Common myeloid progenitor, CD34-positive (primary cell): ENCODE measurements at regions not wholly inside any gene's neighbourhood (a gene's known extent, or its start where the extent isn't known, plus 50 kb on each side); places are given as distances from the start of the nearest gene placed in this dataset.
"Not testable (repeated sequence)": the region's sequence is repeated elsewhere in the genome, so short reads cannot be mapped to it uniquely, and the experiment has no call there.

Source experiments
- CTCF ChIA-PET: fragments of 350-600 bp; sonication (Branson Sonifier 250); formaldehyde crosslinking; loops from one replicate; lab custom pipeline; 2021; ENCODE audit warnings: antibody characterized with exemption; lab: Charles Lee
- POLR2A ChIA-PET: fragments of 350-600 bp; sonication (Branson Sonifier 250); formaldehyde crosslinking; loops from one replicate; lab custom pipeline; 2021; ENCODE audit warnings: antibody characterized with exemption; lab: Charles Lee
- DNase-seq, 3 donors: peaks; one replicate each; pipeline versions ENCODE4 v3.0.0 to v3.0.0-alpha.2; 2013
- H3K27ac ChIP-seq, 2 experiments: 1 replicate in 1 of 2; 2 replicates in 1 of 2; pipeline ENCODE4 v1.7.0; 2013; ENCODE audit warnings: inconsistent platforms in 2 of 2, low read length in 2 of 2, mild to moderate bottlenecking in 2 of 2, low read depth in 1 of 2, moderate library complexity in 1 of 2; ENCODE audit not compliant: severe bottlenecking in 2 of 2, insufficient read depth in 1 of 2, poor library complexity in 1 of 2
- H3K27me3 ChIP-seq, 5 experiments: replicated peaks in 2 of 5; 1 replicate in 3 of 5; 2 replicates in 2 of 5; pipeline versions ENCODE4 v1.6.1 to v1.7.0; 2013; ENCODE audit warnings: low read length in 4 of 5, mild to moderate bottlenecking in 2 of 5, moderate library complexity in 2 of 5, inconsistent platforms in 1 of 5; ENCODE audit not compliant: insufficient read depth in 5 of 5, control insufficient read depth in 4 of 5
- H3K36me3 ChIP-seq, 4 experiments: 1 replicate in 2 of 4; 2 replicates in 2 of 4; pipeline versions ENCODE4 v1.6.1 to v1.7.0; 2013; ENCODE audit warnings: low read length in 3 of 4, control low read depth in 1 of 4, mild to moderate bottlenecking in 1 of 4; ENCODE audit not compliant: control insufficient read depth in 4 of 4, insufficient read depth in 4 of 4
- H3K4me1 ChIP-seq, 4 experiments: 1 replicate in 3 of 4; 2 replicates in 1 of 4; pipeline versions ENCODE4 v1.6.1 to v1.7.1; 2013; ENCODE audit warnings: low read length in 3 of 4, mild to moderate bottlenecking in 3 of 4, control low read depth in 1 of 4, inconsistent platforms in 1 of 4, moderate library complexity in 1 of 4; ENCODE audit not compliant: control insufficient read depth in 4 of 4, insufficient read depth in 4 of 4; ENCODE audit errors: control extremely low read depth in 1 of 4
- H3K4me3 ChIP-seq, 7 experiments: 1 replicate in 4 of 7; 2 replicates in 3 of 7; pipeline versions ENCODE4 v1.5.1 to v1.7.0; 2013; ENCODE audit warnings: mild to moderate bottlenecking in 7 of 7, low read length in 6 of 7, moderate library complexity in 6 of 7, inconsistent platforms in 2 of 7, low read depth in 2 of 7, control low read depth in 1 of 7; ENCODE audit not compliant: insufficient read depth in 4 of 7, control insufficient read depth in 1 of 7; ENCODE audit errors: extremely low read depth in 1 of 7
- H3K9me3 ChIP-seq, 5 experiments: 1 replicate in 4 of 5; 2 replicates in 1 of 5; pipeline versions ENCODE4 v1.6.1 to v1.7.1; 2013; ENCODE audit warnings: low read length in 4 of 5, mild to moderate bottlenecking in 2 of 5, inconsistent platforms in 1 of 5, low read depth in 1 of 5, moderate library complexity in 1 of 5; ENCODE audit not compliant: control insufficient read depth in 4 of 5, insufficient read depth in 2 of 5; ENCODE audit errors: control extremely low read depth in 1 of 5
- WGBS: methylation state at CpG from one replicate; pipeline ENCODE4 v1.1.5; 2013; ENCODE audit not compliant: insufficient coverage; 5-methylcytosine and 5-hydroxymethylcytosine counted together

GRCh38 chr12:91743280-91743679 lies 402.4 kb downstream of the BTG1 start:
- H3K4me1 ChIP-seq, result no peaks in the 10 kb centered on the region
- peaks cover 0 to 2% (median 0%) of the 10 kb centered on the region in 5 experiments for H3K9me3 ChIP-seq
- ChIA-PET CTCF (no interaction called here), POLR2A (no interaction called here)
- H3K27me3 ChIP-seq, result no peaks in the 10 kb centered on the region
- no peak for DNase-seq
- H3K4me3 ChIP-seq, result no peak overlapping the region
- 100% methylated on average over 2 of the region's 5 CpGs for WGBS
- no peak overlapping the region for H3K27ac ChIP-seq
- no peaks in the 10 kb centered on the region for H3K36me3 ChIP-seq

DNA sequence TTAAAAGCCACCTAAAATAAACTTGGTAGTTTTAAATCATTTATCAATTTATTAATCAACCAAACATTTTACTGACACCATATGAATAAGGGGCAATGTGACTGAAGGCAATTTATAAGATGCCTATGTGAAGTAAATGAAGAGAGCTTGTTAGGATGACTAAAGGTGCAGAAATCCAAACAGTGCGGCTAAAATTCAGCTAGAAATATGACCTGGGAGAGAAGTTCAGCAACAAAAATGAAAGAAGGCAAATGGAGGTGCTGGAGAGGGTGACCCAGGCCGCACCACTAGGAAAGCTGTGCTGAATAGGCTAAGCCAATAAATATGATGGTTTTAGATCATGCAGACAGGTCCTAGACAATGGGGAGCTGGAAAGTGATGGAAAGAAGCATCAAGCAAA lies 403.7 kb downstream of the BTG1 start:
- H3K9me3 ChIP-seq, result peaks cover 0 to 2% (median 0%) of the 10 kb centered on the region in 5 experiments
- no peak for DNase-seq
- no peak overlapping the region for H3K4me3 ChIP-seq
- POLR2A ChIA-PET, result no interaction called here
- H3K36me3 ChIP-seq, result no peaks in the 10 kb centered on the region
- CTCF ChIA-PET, result no interaction called here
- H3K4me1 ChIP-seq, result no peaks in the 10 kb centered on the region
- no peaks in the 10 kb centered on the region for H3K27me3 ChIP-seq
- H3K27ac ChIP-seq, result no peak overlapping the region
- 100% methylated on average over 2 of the region's 2 CpGs for WGBS

DNA sequence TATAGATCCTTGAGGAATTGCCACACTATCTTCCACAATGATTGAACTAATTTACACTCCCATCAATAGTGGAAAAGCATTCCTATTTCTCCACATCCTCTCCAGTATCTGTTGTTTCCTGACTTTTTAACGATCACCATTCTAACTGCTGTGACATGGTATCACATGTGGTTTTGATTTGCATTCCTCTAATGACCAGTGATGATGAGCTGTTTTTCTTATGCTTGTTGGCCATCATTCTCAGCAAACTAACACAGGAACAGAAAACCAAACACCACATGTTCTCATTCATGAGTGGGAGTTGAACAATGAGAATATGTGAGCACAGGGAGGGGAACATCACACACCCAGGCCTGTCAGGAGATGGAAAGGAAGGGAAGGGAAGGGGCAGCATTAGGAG lies 411.8 kb downstream of the BTG1 start:
- H3K27me3 ChIP-seq, H3K4me3 ChIP-seq, H3K36me3 ChIP-seq, H3K4me1 ChIP-seq, H3K27ac ChIP-seq, CTCF ChIA-PET, DNase-seq, POLR2A ChIA-PET, H3K9me3 ChIP-seq: not testable (repeated sequence)
- WGBS, result 100% methylated on average over 1 of the region's 1 CpG

DNA sequence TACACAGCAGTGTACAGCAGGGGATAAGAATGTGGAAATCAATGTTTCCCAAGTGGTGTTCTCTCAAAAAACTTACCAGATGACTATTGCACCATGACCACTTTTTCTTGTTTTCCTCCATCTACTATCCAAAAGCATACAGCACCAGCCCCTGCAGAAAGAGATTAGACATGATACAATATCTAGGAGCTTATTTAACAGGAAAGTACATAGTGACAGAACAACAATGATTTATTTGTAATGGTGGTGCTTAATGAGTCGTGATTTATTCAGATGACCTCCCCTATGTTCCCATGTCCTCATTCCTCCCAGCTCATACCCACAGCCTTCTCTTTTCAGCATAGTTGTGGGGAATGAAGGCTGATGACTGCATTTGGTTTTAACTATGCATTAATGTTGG lies 413.6 kb downstream of the BTG1 start:
- Histone ChIP-seq H3K4me1 (no peaks in the 10 kb centered on the region), H3K27me3 (no peaks in the 10 kb centered on the region), H3K27ac (no peak overlapping the region), H3K4me3 (no peak overlapping the region), H3K36me3 (no peaks in the 10 kb centered on the region), H3K9me3 (no peaks in the 10 kb centered on the region)
- ChIA-PET POLR2A (no interaction called here), CTCF (no interaction called here)
- WGBS, result no CpG with 5 or more reads among the region's 1 CpG
- DNase-seq, result no peak

GRCh38 chr12:91729543-91729942 lies 416.1 kb downstream of the BTG1 start:
- DNase-seq, result no peak
- H3K27ac ChIP-seq, result no peak overlapping the region
- ChIA-PET CTCF (no interaction called here), POLR2A (no interaction called here)
- no CpG with 5 or more reads among the region's 4 CpGs for WGBS
- no peaks in the 10 kb centered on the region for H3K27me3 ChIP-seq
- no peak overlapping the region for H3K4me3 ChIP-seq
- no peaks in the 10 kb centered on the region for H3K4me1 ChIP-seq
- H3K36me3 ChIP-seq, result no peaks in the 10 kb centered on the region
- no peaks in the 10 kb centered on the region for H3K9me3 ChIP-seq

GRCh38 chr12:91723191-91723590 lies 422.5 kb downstream of the BTG1 start:
- POLR2A ChIA-PET, result no interaction called here
- no peak overlapping the region for H3K27ac ChIP-seq
- CTCF ChIA-PET, result no interaction called here
- H3K36me3 ChIP-seq, result no peaks in the 10 kb centered on the region
- no peak for DNase-seq
- no peaks in the 10 kb centered on the region for H3K4me1 ChIP-seq
- H3K27me3 ChIP-seq, result no peaks in the 10 kb centered on the region
- peaks cover 0 to 1% (median 0%) of the 10 kb centered on the region in 5 experiments for H3K9me3 ChIP-seq
- H3K4me3 ChIP-seq, result no peak overlapping the region

DNA sequence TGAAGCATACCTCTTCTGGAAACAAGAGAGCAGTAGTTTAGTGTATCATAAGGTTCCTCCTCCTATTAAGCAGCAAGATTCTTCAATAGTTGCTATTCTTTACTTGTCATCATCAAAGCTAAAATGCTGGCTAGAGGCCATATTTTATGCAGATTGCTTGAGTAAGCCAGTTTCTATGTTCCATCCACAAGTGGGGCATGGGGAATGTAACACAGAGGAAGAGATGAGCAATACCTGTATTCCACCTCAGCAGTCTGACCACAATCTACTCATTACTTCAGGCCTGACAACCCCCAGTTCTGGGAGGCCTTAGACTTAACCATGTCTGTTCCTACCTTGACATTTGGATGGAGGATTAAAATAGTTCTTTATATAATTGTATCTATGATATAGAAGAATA lies 423.6 kb downstream of the BTG1 start:
- DNase-seq, result no peak
- CTCF ChIA-PET, result no interaction called here
- Histone ChIP-seq H3K4me1 (no peaks in the 10 kb centered on the region), H3K27ac (no peak overlapping the region), H3K4me3 (no peak overlapping the region), H3K36me3 (no peaks in the 10 kb centered on the region), H3K27me3 (no peaks in the 10 kb centered on the region), H3K9me3 (peaks cover 0 to 1% (median 0%) of the 10 kb centered on the region in 5 experiments)
- POLR2A ChIA-PET, result no interaction called here
